Mammary epithelial cell (primary cell): ENCODE measurements at regions not wholly inside any gene's neighbourhood (a gene's known extent, or its start where the extent isn't known, plus 50 kb on each side); places are given as distances from the start of the nearest gene placed in this dataset.

Source experiments
- CTCF ChIP-seq, 2 donors: IDR thresholded peaks in 1 of 2; conservative IDR thresholded peaks in 1 of 2; 2 replicates each; pipeline ENCODE4 v1.5.1; 2011 to 2012; ENCODE audit warnings: inconsistent platforms in 2 of 2, low read length in 2 of 2, mild to moderate bottlenecking in 2 of 2, control low read depth in 1 of 2, low read depth in 1 of 2; ENCODE audit not compliant: insufficient read depth in 1 of 2; ENCODE audit errors: extremely low read depth in 1 of 2
- EZH2 ChIP-seq: IDR thresholded peaks from 2 replicates; pipeline ENCODE4 v1.6.1; 2012; ENCODE audit warnings: low read length, inconsistent platforms, borderline replicate concordance

DNA sequence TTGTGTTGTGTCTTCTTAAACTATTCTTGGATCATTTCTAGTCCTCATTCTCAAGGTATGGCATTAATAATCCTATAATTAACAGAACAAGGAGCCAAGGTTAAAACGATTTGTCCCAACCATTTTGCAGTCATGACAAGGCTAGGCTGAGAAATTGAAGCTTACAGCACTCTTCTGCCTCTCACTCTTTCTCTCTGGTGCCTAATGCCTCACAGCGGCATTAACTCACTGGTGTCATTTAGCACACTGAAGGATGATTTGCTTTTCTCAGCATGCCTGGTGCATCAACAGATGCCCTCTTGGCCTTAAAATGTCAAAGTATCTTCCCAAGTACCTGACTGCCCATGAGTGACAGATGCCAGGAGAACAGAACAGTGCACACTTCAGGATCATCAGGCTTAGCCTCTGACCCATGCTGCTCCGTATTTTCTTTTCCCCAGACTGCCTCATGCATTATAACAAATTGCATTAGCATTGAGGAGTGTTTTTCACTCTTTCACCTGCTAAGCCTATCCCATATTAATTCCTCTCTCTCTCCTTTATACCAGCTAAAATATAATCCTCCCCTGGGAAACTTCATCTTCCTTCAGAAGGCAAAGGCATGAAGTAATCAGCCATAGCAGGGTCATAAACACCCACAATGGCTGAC lies 61.1 kb upstream of the SV2C start:
- no peak for TF ChIP-seq CTCF (conservative IDR thresholded peaks at IDR 0.05 in 1 of 2, IDR thresholded peaks at IDR 0.05 in 1 of 2; ENCODE audit: extremely low read depth in 1 of 2, insufficient read depth in 1 of 2, low read depth in 1 of 2, low read length in 2 of 2)
- TF ChIP-seq EZH2 = no peak
